ENCODE measurements at regions not wholly inside any gene's neighbourhood (a gene's known extent, or its start where the extent isn't known, plus 50 kb on each side); places are given as distances from the start of the nearest gene placed in this dataset.
"Not testable (repeated sequence)": the region's sequence is repeated elsewhere in the genome, so short reads cannot be mapped to it uniquely, and the experiment has no call there.

DNA sequence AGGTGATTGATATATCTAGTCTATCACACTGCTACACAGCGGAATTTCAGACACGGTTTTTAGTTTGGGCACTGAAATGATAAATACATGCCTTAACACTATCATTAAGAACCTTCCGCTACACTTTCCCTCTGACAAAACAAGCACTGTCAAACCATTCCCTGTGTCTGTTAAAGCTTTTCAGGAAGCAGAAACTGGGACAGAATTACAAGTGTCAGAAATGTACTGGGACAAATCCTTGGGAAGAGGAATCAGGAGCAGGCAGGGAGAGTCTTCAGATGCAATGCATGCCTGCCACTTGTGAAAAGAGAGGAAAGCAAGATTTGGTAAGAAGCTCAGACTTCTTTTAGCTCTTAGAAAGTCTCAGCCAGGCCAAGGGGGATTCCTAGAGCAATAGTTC is 196.8 kb upstream of the PTPRZ1 start:
- Histone ChIP-seq H4K20me1 (ENCODE audit: control insufficient read depth, extremely low read depth, insufficient read depth, low read length) (no peaks in the 10 kb centered on the region), H3K79me2 (ENCODE audit: control insufficient read depth, insufficient read depth, low read length) (no peaks in the 10 kb centered on the region), H3K27ac (ENCODE audit: control insufficient read depth, insufficient read depth, low read length) (no peak overlapping the region), H2AFZ (ENCODE audit: control insufficient read depth, low read length) (no peak overlapping the region), H3K4me3 (ENCODE audit: control insufficient read depth in 2 of 3, extremely low read depth in 1 of 3, insufficient read depth in 2 of 3, low read depth in 1 of 3, low read length in 3 of 3) (no peak overlapping the region), H3K4me1 (ENCODE audit: control insufficient read depth, extremely low read depth, insufficient read depth, low read length) (no peaks in the 10 kb centered on the region), H3K9me1 (ENCODE audit: control insufficient read depth, extremely low read depth, insufficient read depth, low read length) (no peaks in the 10 kb centered on the region), H3K27me3 (ENCODE audit: control insufficient read depth, extremely low read depth, insufficient read depth, low read length) (no peaks in the 10 kb centered on the region), H3K9me3 (ENCODE audit: control insufficient read depth, low read depth, low read length) (no peaks in the 10 kb centered on the region), H3K9ac (ENCODE audit: control insufficient read depth, extremely low read depth, insufficient read depth, low read length) (no peak overlapping the region), H3K4me2 (ENCODE audit: control insufficient read depth, extremely low read depth, insufficient read depth, low read depth, low read length) (no peak overlapping the region), H3K36me3 (ENCODE audit: control insufficient read depth in 2 of 2, extremely low read depth in 1 of 2, insufficient read depth in 2 of 2, low read length in 2 of 2) (no peaks in the 10 kb centered on the region)
- TF ChIP-seq, protein P1, sequence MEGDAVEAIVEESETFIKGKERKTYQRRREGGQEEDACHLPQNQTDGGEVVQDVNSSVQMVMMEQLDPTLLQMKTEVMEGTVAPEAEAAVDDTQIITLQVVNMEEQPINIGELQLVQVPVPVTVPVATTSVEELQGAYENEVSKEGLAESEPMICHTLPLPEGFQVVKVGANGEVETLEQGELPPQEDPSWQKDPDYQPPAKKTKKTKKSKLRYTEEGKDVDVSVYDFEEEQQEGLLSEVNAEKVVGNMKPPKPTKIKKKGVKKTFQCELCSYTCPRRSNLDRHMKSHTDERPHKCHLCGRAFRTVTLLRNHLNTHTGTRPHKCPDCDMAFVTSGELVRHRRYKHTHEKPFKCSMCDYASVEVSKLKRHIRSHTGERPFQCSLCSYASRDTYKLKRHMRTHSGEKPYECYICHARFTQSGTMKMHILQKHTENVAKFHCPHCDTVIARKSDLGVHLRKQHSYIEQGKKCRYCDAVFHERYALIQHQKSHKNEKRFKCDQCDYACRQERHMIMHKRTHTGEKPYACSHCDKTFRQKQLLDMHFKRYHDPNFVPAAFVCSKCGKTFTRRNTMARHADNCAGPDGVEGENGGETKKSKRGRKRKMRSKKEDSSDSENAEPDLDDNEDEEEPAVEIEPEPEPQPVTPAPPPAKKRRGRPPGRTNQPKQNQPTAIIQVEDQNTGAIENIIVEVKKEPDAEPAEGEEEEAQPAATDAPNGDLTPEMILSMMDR (optimal IDR thresholded peaks at IDR 0.05 in 1 of 3, IDR thresholded peaks at IDR 0.05 in 1 of 3, conservative IDR thresholded peaks at IDR 0.05 in 1 of 3; ENCODE audit: extremely low read depth in 1 of 3, insufficient read depth in 2 of 3, low read length in 3 of 3): no peak
- TF ChIP-seq EZH2 (IDR thresholded peaks at IDR 0.05; ENCODE audit: low read length): no peak
- DNase-seq (ENCODE audit: low read depth, low spot score) (no peak), FAIRE-seq (no peak)
- dilution Hi-C loops (cut with MboI; ENCODE audit: extremely low pct_ligation_motif_present, low sequenced_read_pairs): no loop called here

DNA sequence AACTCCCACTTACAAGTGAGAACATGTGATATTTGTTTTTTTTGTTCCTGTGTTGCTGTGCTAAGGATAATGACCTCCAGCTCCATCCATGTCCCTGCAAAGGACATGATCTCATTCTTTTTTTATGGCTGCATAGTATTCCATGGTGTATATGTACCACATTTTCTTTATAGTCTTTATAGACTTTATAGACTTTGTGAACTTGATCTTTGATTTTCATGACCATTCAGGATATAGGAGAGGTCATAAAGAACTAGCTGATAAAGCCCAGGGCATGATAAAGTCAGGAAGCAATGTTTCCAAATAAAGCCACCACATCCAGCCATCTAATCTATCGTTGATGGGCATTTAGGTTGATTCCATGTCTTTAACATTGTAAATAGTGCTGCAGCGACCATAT is 198.5 kb upstream of the PTPRZ1 start:
- FAIRE-seq; dilution Hi-C loops (cut with MboI; ENCODE audit: extremely low pct_ligation_motif_present, low sequenced_read_pairs): not testable (repeated sequence)

GRCh38 chr7:121669144-121669543 is 203.8 kb upstream of the PTPRZ1 start:
- H3K36me3 ChIP-seq (ENCODE audit: control insufficient read depth in 2 of 2, extremely low read depth in 1 of 2, insufficient read depth in 2 of 2, low read length in 2 of 2): no peaks in the 10 kb centered on the region
- H3K4me1 ChIP-seq (ENCODE audit: control insufficient read depth, extremely low read depth, insufficient read depth, low read length): no peaks in the 10 kb centered on the region
- no peak overlapping the region for H3K4me2 ChIP-seq (ENCODE audit: control insufficient read depth, extremely low read depth, insufficient read depth, low read depth, low read length)
- no peak overlapping the region for H3K27ac ChIP-seq (ENCODE audit: control insufficient read depth, insufficient read depth, low read length)
- TF ChIP-seq EZH2 (IDR thresholded peaks at IDR 0.05; ENCODE audit: low read length): no peak
- TF ChIP-seq, protein P1 (optimal IDR thresholded peaks at IDR 0.05 in 1 of 3, IDR thresholded peaks at IDR 0.05 in 1 of 3, conservative IDR thresholded peaks at IDR 0.05 in 1 of 3; ENCODE audit: extremely low read depth in 1 of 3, insufficient read depth in 2 of 3, low read length in 3 of 3): no peak
- no peaks in the 10 kb centered on the region for H4K20me1 ChIP-seq (ENCODE audit: control insufficient read depth, extremely low read depth, insufficient read depth, low read length)
- no peaks in the 10 kb centered on the region for H3K9me1 ChIP-seq (ENCODE audit: control insufficient read depth, extremely low read depth, insufficient read depth, low read length)
- no peak overlapping the region for H3K4me3 ChIP-seq (ENCODE audit: control insufficient read depth in 2 of 3, extremely low read depth in 1 of 3, insufficient read depth in 2 of 3, low read depth in 1 of 3, low read length in 3 of 3)
- no peaks in the 10 kb centered on the region for H3K9me3 ChIP-seq (ENCODE audit: control insufficient read depth, low read depth, low read length)
- H3K27me3 ChIP-seq (ENCODE audit: control insufficient read depth, extremely low read depth, insufficient read depth, low read length): no peaks in the 10 kb centered on the region
- no peak for DNase-seq (ENCODE audit: low read depth, low spot score)
- no peak overlapping the region for H3K9ac ChIP-seq (ENCODE audit: control insufficient read depth, extremely low read depth, insufficient read depth, low read length)
- FAIRE-seq: no peak
- dilution Hi-C loops (cut with MboI; ENCODE audit: extremely low pct_ligation_motif_present, low sequenced_read_pairs): no loop called here
- no peaks in the 10 kb centered on the region for H3K79me2 ChIP-seq (ENCODE audit: control insufficient read depth, insufficient read depth, low read length)
- no peak overlapping the region for H2AFZ ChIP-seq (ENCODE audit: control insufficient read depth, low read length)

More for the DNA sequence above, 198.5 kb upstream of the PTPRZ1 start:
- not testable (repeated sequence) for H3K9ac ChIP-seq (ENCODE audit: control insufficient read depth, extremely low read depth, insufficient read depth, low read length); H3K9me1 ChIP-seq (ENCODE audit: control insufficient read depth, extremely low read depth, insufficient read depth, low read length); H3K9me3 ChIP-seq (ENCODE audit: control insufficient read depth, low read depth, low read length); H3K79me2 ChIP-seq (ENCODE audit: control insufficient read depth, insufficient read depth, low read length); H4K20me1 ChIP-seq (ENCODE audit: control insufficient read depth, extremely low read depth, insufficient read depth, low read length); H3K36me3 ChIP-seq (ENCODE audit: control insufficient read depth in 2 of 2, extremely low read depth in 1 of 2, insufficient read depth in 2 of 2, low read length in 2 of 2); H3K4me2 ChIP-seq (ENCODE audit: control insufficient read depth, extremely low read depth, insufficient read depth, low read depth, low read length); H3K27me3 ChIP-seq (ENCODE audit: control insufficient read depth, extremely low read depth, insufficient read depth, low read length); DNase-seq (ENCODE audit: low read depth, low spot score); H3K4me1 ChIP-seq (ENCODE audit: control insufficient read depth, extremely low read depth, insufficient read depth, low read length); H2AFZ ChIP-seq (ENCODE audit: control insufficient read depth, low read length); H3K27ac ChIP-seq (ENCODE audit: control insufficient read depth, insufficient read depth, low read length); H3K4me3 ChIP-seq (ENCODE audit: control insufficient read depth in 2 of 3, extremely low read depth in 1 of 3, insufficient read depth in 2 of 3, low read depth in 1 of 3, low read length in 3 of 3)

Data from keratinocyte (primary cell).